Neural progenitor cell (in vitro differentiated cells): ENCODE measurements at regions not wholly inside any gene's neighbourhood (a gene's known extent, or its start where the extent isn't known, plus 50 kb on each side); places are given as distances from the start of the nearest gene placed in this dataset.

Source experiments
- DNase-seq: peaks from one replicate; pipeline ENCODE4 v3.0.0-alpha.2; 2016; ENCODE audit warnings: low spot score
- H2AFZ ChIP-seq: fragments of 200-600 bp; sonication (generic); replicated peaks from 2 replicates; pipeline ENCODE4 v1.6.1; 2016; ENCODE audit warnings: antibody characterized with exemption
- H3F3A ChIP-seq: fragments of 200-600 bp; sonication (generic); 2 replicates; pipeline ENCODE4 v1.6.1; 2016; ENCODE audit warnings: antibody characterized with exemption, low read depth
- H3K27ac ChIP-seq: fragments of 200-600 bp; sonication (generic); 2 replicates; pipeline ENCODE4 v1.5.1; 2016; ENCODE audit warnings: mild to moderate bottlenecking
- H3K27me3 ChIP-seq: fragments of 200-600 bp; sonication (generic); 2 replicates; pipeline ENCODE4 v1.6.1; 2016; ENCODE audit warnings: mild to moderate bottlenecking, moderate library complexity
- H3K36me3 ChIP-seq: fragments of 200-600 bp; sonication (generic); 2 replicates; pipeline ENCODE4 v1.5.1; 2016
- H3K4me1 ChIP-seq: fragments of 200-600 bp; sonication (generic); 2 replicates; pipeline ENCODE4 v1.6.1; 2016; ENCODE audit warnings: mixed run types
- H3K4me2 ChIP-seq: fragments of 200-600 bp; sonication (generic); 2 replicates; pipeline ENCODE4 v1.6.1; 2016
- H3K4me3 ChIP-seq: fragments of 200-600 bp; sonication (generic); 2 replicates; pipeline ENCODE4 v1.5.1; 2016
- H3K79me2 ChIP-seq: fragments of 200-600 bp; sonication (generic); 2 replicates; pipeline ENCODE4 v1.6.1; 2016; ENCODE audit warnings: low read depth
- H3K9ac ChIP-seq: fragments of 200-600 bp; sonication (generic); 2 replicates; pipeline ENCODE4 v1.6.1; 2016
- H3K9me3 ChIP-seq: fragments of 200-600 bp; sonication (generic); 2 replicates; pipeline ENCODE4 v1.5.1; 2016; ENCODE audit warnings: low read depth
- H4K20me1 ChIP-seq: fragments of 200-600 bp; sonication (generic); 2 replicates; pipeline ENCODE4 v1.6.1; 2016; ENCODE audit warnings: low read depth
- H3K27ac Mint-ChIP-seq: 3 replicates; pipeline ENCODE4 v1.8.0; 2021; ENCODE audit warnings: mixed read lengths
- H3K27me3 Mint-ChIP-seq: 2 replicates; pipeline ENCODE4 v1.8.0; 2022; ENCODE audit warnings: low read depth, mild to moderate bottlenecking, inconsistent platforms, moderate library complexity, mixed read lengths; ENCODE audit not compliant: insufficient read depth
- H3K36me3 Mint-ChIP-seq: 3 replicates; pipeline ENCODE4 v1.8.0; 2021; ENCODE audit warnings: mixed read lengths
- H3K4me1 Mint-ChIP-seq: 3 replicates; pipeline ENCODE4 v1.8.0; 2021; ENCODE audit warnings: mixed read lengths
- H3K4me3 Mint-ChIP-seq: 3 replicates; pipeline ENCODE4 v1.8.0; 2021; ENCODE audit warnings: mild to moderate bottlenecking, moderate library complexity, mixed read lengths
- H3K9me3 Mint-ChIP-seq: 3 replicates; pipeline ENCODE4 v1.8.0; 2020; ENCODE audit warnings: mixed read lengths
- EZH2 ChIP-seq: fragments of 200-600 bp; sonication (generic); IDR thresholded peaks from 2 replicates; pipeline ENCODE4 v1.6.1; 2017; ENCODE audit warnings: antibody characterized with exemption, mild to moderate bottlenecking, moderate library complexity
- EZH2phosphoT487 ChIP-seq: fragments of 200-600 bp; sonication (generic); IDR thresholded peaks from 2 replicates; pipeline ENCODE4 v1.6.1; 2017; ENCODE audit warnings: antibody characterized with exemption
- TF ChIP-seq, protein P1 (sequence below): fragments of 200-600 bp; sonication (generic); IDR thresholded peaks from 2 replicates; pipeline ENCODE4 v1.5.1; 2017; ENCODE audit warnings: antibody characterized with exemption, mild to moderate bottlenecking

DNA sequence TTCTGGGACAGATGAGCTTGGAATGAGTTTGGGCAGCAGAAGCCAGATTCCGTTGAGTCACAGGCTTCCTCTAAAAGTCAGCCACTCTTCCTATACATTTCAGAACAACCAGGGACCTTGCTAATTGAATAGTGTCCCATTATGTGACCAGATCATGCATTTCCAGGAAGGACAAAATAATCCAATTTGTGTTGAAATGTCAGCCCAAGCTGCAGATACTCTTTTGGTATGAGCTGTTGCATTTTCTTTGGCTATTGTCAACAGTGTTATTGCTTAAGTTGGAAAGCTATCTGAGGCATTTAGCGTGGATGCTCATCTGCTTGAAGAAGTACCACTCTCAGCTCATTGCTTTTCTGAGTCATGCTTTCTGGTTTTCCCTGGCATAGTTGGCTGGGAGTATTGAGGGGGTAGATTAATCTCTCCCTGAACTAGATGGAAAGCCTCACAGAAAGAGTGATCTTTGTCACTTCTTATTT is 223.7 kb upstream of the HABP2 start:
- H3K4me1 Mint-ChIP-seq, result peaks cover 20% of the 10 kb centered on the region
- H3K27ac ChIP-seq, result no peak overlapping the region
- H3K4me3 ChIP-seq, result no peak overlapping the region
- peaks cover 3% of the 10 kb centered on the region for H3K27me3 Mint-ChIP-seq
- no peaks in the 10 kb centered on the region for H3K79me2 ChIP-seq
- H3K4me2 ChIP-seq, result no peak overlapping the region
- H3K9ac ChIP-seq, result no peak overlapping the region
- H3K4me1 ChIP-seq, result peaks cover 17% of the 10 kb centered on the region
- H3K9me3 Mint-ChIP-seq, result peaks cover 9% of the 10 kb centered on the region
- H3F3A ChIP-seq, result peaks cover 24% of the 10 kb centered on the region
- no peaks in the 10 kb centered on the region for H3K27me3 ChIP-seq
- no peaks in the 10 kb centered on the region for H4K20me1 ChIP-seq
- no peak overlapping the region for H3K4me3 Mint-ChIP-seq
- no peaks in the 10 kb centered on the region for H3K36me3 ChIP-seq
- H3K9me3 ChIP-seq, result no peaks in the 10 kb centered on the region
- no peaks in the 10 kb centered on the region for H3K36me3 Mint-ChIP-seq
- H2AFZ ChIP-seq, result no peak overlapping the region
- no peak overlapping the region for H3K27ac Mint-ChIP-seq
- DNase-seq, result no peak
- TF ChIP-seq, protein P1, sequence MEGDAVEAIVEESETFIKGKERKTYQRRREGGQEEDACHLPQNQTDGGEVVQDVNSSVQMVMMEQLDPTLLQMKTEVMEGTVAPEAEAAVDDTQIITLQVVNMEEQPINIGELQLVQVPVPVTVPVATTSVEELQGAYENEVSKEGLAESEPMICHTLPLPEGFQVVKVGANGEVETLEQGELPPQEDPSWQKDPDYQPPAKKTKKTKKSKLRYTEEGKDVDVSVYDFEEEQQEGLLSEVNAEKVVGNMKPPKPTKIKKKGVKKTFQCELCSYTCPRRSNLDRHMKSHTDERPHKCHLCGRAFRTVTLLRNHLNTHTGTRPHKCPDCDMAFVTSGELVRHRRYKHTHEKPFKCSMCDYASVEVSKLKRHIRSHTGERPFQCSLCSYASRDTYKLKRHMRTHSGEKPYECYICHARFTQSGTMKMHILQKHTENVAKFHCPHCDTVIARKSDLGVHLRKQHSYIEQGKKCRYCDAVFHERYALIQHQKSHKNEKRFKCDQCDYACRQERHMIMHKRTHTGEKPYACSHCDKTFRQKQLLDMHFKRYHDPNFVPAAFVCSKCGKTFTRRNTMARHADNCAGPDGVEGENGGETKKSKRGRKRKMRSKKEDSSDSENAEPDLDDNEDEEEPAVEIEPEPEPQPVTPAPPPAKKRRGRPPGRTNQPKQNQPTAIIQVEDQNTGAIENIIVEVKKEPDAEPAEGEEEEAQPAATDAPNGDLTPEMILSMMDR, result no peak
- TF ChIP-seq EZH2 (no peak), EZH2phosphoT487 (no peak)

DNA sequence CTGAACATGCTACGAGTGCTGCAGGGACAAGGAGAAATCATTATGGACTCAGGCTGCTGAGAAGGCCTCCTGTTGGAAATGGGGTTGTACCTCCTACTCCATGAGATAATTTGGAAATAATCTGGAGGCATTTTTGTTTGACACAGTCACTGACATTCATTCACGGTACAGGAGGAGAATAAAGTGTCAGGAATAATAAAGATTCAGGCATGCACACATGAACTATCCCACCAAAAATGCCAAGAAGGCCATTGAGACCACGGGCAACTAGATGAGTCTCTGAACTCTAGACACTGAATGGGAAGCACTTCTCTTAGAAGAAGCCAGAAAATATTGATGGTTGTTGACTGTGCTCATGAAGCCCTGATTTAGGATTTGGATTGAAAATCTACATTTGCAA is 220.9 kb upstream of the HABP2 start:
- Histone ChIP-seq H3K9ac (no peak overlapping the region), H3K36me3 (no peaks in the 10 kb centered on the region), H4K20me1 (no peaks in the 10 kb centered on the region), H3K79me2 (no peaks in the 10 kb centered on the region), H3K4me1 (peaks cover 3% of the 10 kb centered on the region), H3K9me3 (no peaks in the 10 kb centered on the region), H3K4me2 (no peak overlapping the region), H2AFZ (no peak overlapping the region), H3K27ac (no peak overlapping the region), H3K4me3 (no peak overlapping the region), H3K27me3 (no peaks in the 10 kb centered on the region), H3F3A (peaks cover 7% of the 10 kb centered on the region)
- DNase-seq, result no peak
- Mint-ChIP-seq H3K4me1 (peaks cover 13% of the 10 kb centered on the region), H3K9me3 (peaks cover 17% of the 10 kb centered on the region), H3K27ac (no peak overlapping the region), H3K4me3 (no peak overlapping the region), H3K36me3 (no peaks in the 10 kb centered on the region), H3K27me3 (no peaks in the 10 kb centered on the region)
- TF ChIP-seq EZH2phosphoT487 (no peak), EZH2 (no peak)
- TF ChIP-seq, protein P1, result no peak

DNA sequence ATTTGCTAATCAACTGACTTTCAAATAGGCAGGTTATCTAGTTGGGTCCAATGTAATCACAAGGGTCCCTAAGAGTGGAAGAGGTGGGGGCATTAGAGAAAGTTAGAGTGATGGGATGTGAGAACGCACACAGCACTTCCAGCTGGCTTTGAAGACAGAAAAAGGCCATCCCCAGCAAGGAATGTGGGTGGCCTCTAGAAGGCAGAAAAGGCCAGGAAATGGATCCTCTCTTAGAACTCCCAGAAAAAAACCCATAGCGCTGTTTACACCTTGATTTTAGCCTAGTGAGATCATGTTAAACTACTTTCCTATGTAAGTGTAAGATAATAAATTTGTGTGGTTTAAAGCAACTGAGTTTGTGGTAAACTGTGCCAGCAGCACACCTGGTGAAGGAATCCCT is 219.5 kb upstream of the HABP2 start:
- no peak overlapping the region for H3K9ac ChIP-seq
- H3K27ac ChIP-seq, result no peak overlapping the region
- no peak for DNase-seq
- Mint-ChIP-seq H3K27me3 (no peaks in the 10 kb centered on the region), H3K27ac (no peak overlapping the region), H3K4me1 (peaks cover 6% of the 10 kb centered on the region), H3K4me3 (no peak overlapping the region), H3K9me3 (peaks cover 17% of the 10 kb centered on the region), H3K36me3 (no peaks in the 10 kb centered on the region)
- H3K4me2 ChIP-seq, result no peak overlapping the region
- TF ChIP-seq EZH2phosphoT487, result no peak
- TF ChIP-seq, protein P1, result no peak
- no peak for TF ChIP-seq EZH2
- no peaks in the 10 kb centered on the region for H3K36me3 ChIP-seq
- no peaks in the 10 kb centered on the region for H4K20me1 ChIP-seq
- H3K27me3 ChIP-seq, result no peaks in the 10 kb centered on the region
- H3K4me3 ChIP-seq, result no peak overlapping the region
- H3K79me2 ChIP-seq, result no peaks in the 10 kb centered on the region
- no peaks in the 10 kb centered on the region for H3K4me1 ChIP-seq
- no peaks in the 10 kb centered on the region for H3F3A ChIP-seq
- H3K9me3 ChIP-seq, result no peaks in the 10 kb centered on the region
- H2AFZ ChIP-seq, result no peak overlapping the region
